ENCODE measurements at regions not wholly inside any gene's neighbourhood (a gene's known extent, or its start where the extent isn't known, plus 50 kb on each side); places are given as distances from the start of the nearest gene placed in this dataset.

- no peaks in the 10 kb centered on the region for H3F3A ChIP-seq (ENCODE audit: low read depth)
- H2AFZ ChIP-seq (ENCODE audit: low read length) = no peak overlapping the region
- TF ChIP-seq CTCF (conservative IDR thresholded peaks at IDR 0.05; ENCODE audit: low read length) (no peak), EZH2phosphoT487 (IDR thresholded peaks at IDR 0.05; ENCODE audit: borderline replicate concordance) (no peak)
- no peaks in the 10 kb centered on the region for H3K9me2 ChIP-seq (replicated peaks; ENCODE audit: low read depth, low read length)
- no peaks in the 10 kb centered on the region for H3K79me2 ChIP-seq (ENCODE audit: insufficient read depth, low read length)
- no peak overlapping the region for H3K4me2 ChIP-seq (ENCODE audit: low read depth, low read length, poor library complexity, severe bottlenecking)
- no peaks in the 10 kb centered on the region for H3K27me3 ChIP-seq (ENCODE audit: insufficient read depth, low read length, poor library complexity, severe bottlenecking)
- H3K9me3 ChIP-seq (ENCODE audit: insufficient read depth, low read depth, low read length) = no peaks in the 10 kb centered on the region
- H3K9ac ChIP-seq (ENCODE audit: low read depth, low read length, poor library complexity, severe bottlenecking) = no peak overlapping the region
- no peaks in the 10 kb centered on the region for H4K20me1 ChIP-seq (ENCODE audit: insufficient read depth, low read length, poor library complexity, severe bottlenecking)
- no peaks in the 10 kb centered on the region for H3K4me1 ChIP-seq (ENCODE audit: insufficient read depth, low read length, poor library complexity, severe bottlenecking)
- no peaks in the 10 kb centered on the region for H3K36me3 ChIP-seq (ENCODE audit: insufficient read depth, low read length)
- no peak overlapping the region for H3K4me3 ChIP-seq (ENCODE audit: low read length, poor library complexity, severe bottlenecking)
These were observed 314.2 kb upstream of the CCL2 start for GRCh38 chr17:33940769-33941370.

GRCh38 chr17:33941744-33942143 lies 313.3 kb upstream of the CCL2 start:
- H3K9me3 ChIP-seq (ENCODE audit: insufficient read depth, low read depth, low read length) = no peaks in the 10 kb centered on the region
- no peaks in the 10 kb centered on the region for H3K9me2 ChIP-seq (replicated peaks; ENCODE audit: low read depth, low read length)
- no peak overlapping the region for H3K4me2 ChIP-seq (ENCODE audit: low read depth, low read length, poor library complexity, severe bottlenecking)
- H3F3A ChIP-seq (ENCODE audit: low read depth) = no peaks in the 10 kb centered on the region
- TF ChIP-seq CTCF (conservative IDR thresholded peaks at IDR 0.05; ENCODE audit: low read length) (no peak), EZH2phosphoT487 (IDR thresholded peaks at IDR 0.05; ENCODE audit: borderline replicate concordance) (no peak)
- no peaks in the 10 kb centered on the region for H3K27me3 ChIP-seq (ENCODE audit: insufficient read depth, low read length, poor library complexity, severe bottlenecking)
- no peaks in the 10 kb centered on the region for H3K79me2 ChIP-seq (ENCODE audit: insufficient read depth, low read length)
- no peaks in the 10 kb centered on the region for H3K4me1 ChIP-seq (ENCODE audit: insufficient read depth, low read length, poor library complexity, severe bottlenecking)
- H2AFZ ChIP-seq (ENCODE audit: low read length) = no peak overlapping the region
- no peaks in the 10 kb centered on the region for H3K36me3 ChIP-seq (ENCODE audit: insufficient read depth, low read length)
- no peak overlapping the region for H3K4me3 ChIP-seq (ENCODE audit: low read length, poor library complexity, severe bottlenecking)
- H4K20me1 ChIP-seq (ENCODE audit: insufficient read depth, low read length, poor library complexity, severe bottlenecking) = no peaks in the 10 kb centered on the region
- no peak overlapping the region for H3K9ac ChIP-seq (ENCODE audit: low read depth, low read length, poor library complexity, severe bottlenecking)

DNA sequence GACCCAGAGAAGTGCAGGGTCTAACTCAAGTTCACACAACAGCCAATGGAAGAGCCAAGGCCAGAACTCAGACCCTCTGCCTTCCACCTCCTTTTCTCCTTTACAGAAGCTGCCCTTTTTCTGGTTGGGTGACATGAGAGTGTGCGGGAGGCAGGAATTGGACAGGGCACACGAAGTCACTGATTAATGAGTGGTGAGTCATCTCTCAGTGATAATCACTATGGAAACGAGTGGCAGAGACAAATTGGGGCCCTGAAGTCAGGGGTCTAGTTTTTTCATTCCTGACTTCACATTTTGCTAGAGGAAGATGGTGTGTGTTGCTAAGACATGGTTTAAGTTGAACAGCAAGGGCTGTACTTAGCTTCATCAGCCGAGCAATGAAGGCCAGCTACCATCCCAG lies 312.7 kb upstream of the CCL2 start:
- Histone ChIP-seq H3K9me3 (ENCODE audit: insufficient read depth, low read depth, low read length) (no peaks in the 10 kb centered on the region), H3K4me1 (ENCODE audit: insufficient read depth, low read length, poor library complexity, severe bottlenecking) (no peaks in the 10 kb centered on the region), H3K9me2 (replicated peaks; ENCODE audit: low read depth, low read length) (no peaks in the 10 kb centered on the region), H3K36me3 (ENCODE audit: insufficient read depth, low read length) (no peaks in the 10 kb centered on the region), H3K79me2 (ENCODE audit: insufficient read depth, low read length) (no peaks in the 10 kb centered on the region), H3K27me3 (ENCODE audit: insufficient read depth, low read length, poor library complexity, severe bottlenecking) (no peaks in the 10 kb centered on the region), H3K4me3 (ENCODE audit: low read length, poor library complexity, severe bottlenecking) (no peak overlapping the region), H3K4me2 (ENCODE audit: low read depth, low read length, poor library complexity, severe bottlenecking) (no peak overlapping the region), H3F3A (ENCODE audit: low read depth) (no peaks in the 10 kb centered on the region), H4K20me1 (ENCODE audit: insufficient read depth, low read length, poor library complexity, severe bottlenecking) (no peaks in the 10 kb centered on the region), H2AFZ (ENCODE audit: low read length) (no peak overlapping the region), H3K9ac (ENCODE audit: low read depth, low read length, poor library complexity, severe bottlenecking) (no peak overlapping the region)
- TF ChIP-seq CTCF (conservative IDR thresholded peaks at IDR 0.05; ENCODE audit: low read length) (no peak), EZH2phosphoT487 (IDR thresholded peaks at IDR 0.05; ENCODE audit: borderline replicate concordance) (no peak)

Measured in Loucy (cell line).